OCI-LY7 (cell line): ENCODE measurements at regions not wholly inside any gene's neighbourhood (a gene's known extent, or its start where the extent isn't known, plus 50 kb on each side); places are given as distances from the start of the nearest gene placed in this dataset.
"Not testable (repeated sequence)": the region's sequence is repeated elsewhere in the genome, so short reads cannot be mapped to it uniquely, and the experiment has no call there.

Source experiments
- BruUV-seq: library from RNA; stranded (reverse); fragments of 400-500 nt; replicated peaks from 2 replicates; lab custom pipeline; 2021; lab: Mats Ljungman, UMichigan
- CTCF ChIA-PET: fragments of 300-600 bp; sonication (Branson Sonifier 250); formaldehyde crosslinking; loops from one replicate; lab custom pipeline; 2022; ENCODE audit warnings: antibody characterized with exemption; ENCODE audit not compliant: unreplicated experiment; lab: Charles Lee
- POLR2A ChIA-PET: fragments of 300-600 bp; sonication (Branson Sonifier 250); formaldehyde crosslinking; loops from one replicate; lab custom pipeline; 2022; ENCODE audit warnings: antibody characterized with exemption; lab: Charles Lee
- DNase-seq: peaks from one replicate; pipeline ENCODE4 v3.0.0-alpha.2; 2015; ENCODE audit warnings: low spot score
- H2AFZ ChIP-seq: fragments of 200-600 bp; sonication (generic), shearing (Covaris generic); 2 replicates; pipeline ENCODE4 v1.6.1; 2014; ENCODE audit warnings: mild to moderate bottlenecking, antibody characterized with exemption, low read length, moderate library complexity
- H3K27ac ChIP-seq: fragments of 200-600 bp; sonication (generic); 2 replicates; pipeline ENCODE4 v1.5.1; 2014; ENCODE audit warnings: mixed run types, low read depth, mild to moderate bottlenecking, moderate library complexity, low read length, inconsistent platforms; ENCODE audit not compliant: poor library complexity, severe bottlenecking
- H3K36me3 ChIP-seq: fragments of 200-600 bp; sonication (generic); 2 replicates; pipeline ENCODE4 v1.6.1; 2014; ENCODE audit warnings: mild to moderate bottlenecking, antibody characterized with exemption, low read length, moderate library complexity, mixed read lengths; ENCODE audit not compliant: insufficient read depth
- H3K4me1 ChIP-seq: fragments of 200-600 bp; sonication (generic); 2 replicates; pipeline ENCODE4 v1.5.1; 2014; ENCODE audit warnings: mild to moderate bottlenecking, low read length; ENCODE audit not compliant: insufficient read depth, poor library complexity, severe bottlenecking
- H3K4me2 ChIP-seq: fragments of 200-600 bp; sonication (generic); 2 replicates; pipeline ENCODE4 v1.6.1; 2014; ENCODE audit warnings: mild to moderate bottlenecking, low read length
- H3K4me3 ChIP-seq: fragments of 200-600 bp; sonication (generic); 2 replicates; pipeline ENCODE4 v1.5.1; 2014; ENCODE audit warnings: mild to moderate bottlenecking, low read depth, low read length; ENCODE audit not compliant: poor library complexity, severe bottlenecking
- H3K79me2 ChIP-seq: fragments of 200-600 bp; sonication (generic); 2 replicates; pipeline ENCODE4 v1.6.1; 2016; ENCODE audit warnings: low read depth, mild to moderate bottlenecking, low read length, moderate library complexity, mixed read lengths; ENCODE audit not compliant: insufficient read depth
- H3K9me2 ChIP-seq: fragments of 200-600 bp; sonication (generic); 2 replicates; pipeline ENCODE4 v1.6.1; 2016; ENCODE audit warnings: mild to moderate bottlenecking, low read length, mixed read lengths; ENCODE audit not compliant: insufficient read depth
- H3K9me3 ChIP-seq: fragments of 200-600 bp; sonication (generic); 2 replicates; pipeline ENCODE4 v1.6.1; 2014; ENCODE audit warnings: mild to moderate bottlenecking, mixed run types, low read length, mixed read lengths
- H4K20me1 ChIP-seq: fragments of 200-600 bp; sonication (generic); 2 replicates; pipeline ENCODE4 v1.6.1; 2014; ENCODE audit warnings: mild to moderate bottlenecking, antibody characterized with exemption, low read length, moderate library complexity, mixed read lengths; ENCODE audit not compliant: insufficient read depth
- EZH2phosphoT487 ChIP-seq: fragments of 200-600 bp; sonication (generic); IDR thresholded peaks from 2 replicates; pipeline ENCODE4 v1.6.1; 2018; ENCODE audit warnings: low read depth, borderline replicate concordance, mild to moderate bottlenecking, mixed run types, antibody characterized with exemption, low read length, moderate library complexity, mixed read lengths
- intact Hi-C: fragments of 100-400 bp; cut with micrococcal nuclease; formaldehyde crosslinking; loops from one replicate; pipeline ENCODE4 v1.10.0; 2022; ENCODE audit not compliant: unreplicated experiment
- TF ChIP-seq, protein P1 (sequence below): fragments of 200-600 bp; sonication (generic); conservative IDR thresholded peaks from 2 replicates; pipeline ENCODE4 v1.5.1; 2014; ENCODE audit warnings: mild to moderate bottlenecking, antibody characterized with exemption, low read length, moderate library complexity, mixed read lengths

DNA sequence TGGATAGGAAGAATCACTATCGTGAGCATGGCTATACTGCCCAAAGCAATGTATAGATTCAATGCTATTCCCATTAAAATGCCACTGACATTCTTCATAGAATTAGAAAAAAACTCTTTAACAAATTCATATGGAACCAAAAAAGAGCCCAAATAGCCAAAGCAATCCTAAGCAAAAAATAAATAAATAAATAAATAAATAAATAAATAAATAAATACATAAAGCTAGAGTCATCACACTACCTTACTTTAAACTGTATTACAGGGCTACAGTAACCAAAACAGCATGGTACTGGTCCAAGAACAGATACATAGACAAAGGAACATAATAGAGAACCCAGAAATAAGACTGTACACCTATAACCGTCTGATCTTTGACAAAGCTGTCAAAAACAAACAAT lies 180.4 kb upstream of the CDKN2B start:
- Histone ChIP-seq H3K9me3 (no peaks in the 10 kb centered on the region), H2AFZ (peak overlapping the region; percentile 34; the same call in 1 of the 2 replicates), H3K4me1 (peaks cover 9% of the 10 kb centered on the region), H4K20me1 (no peaks in the 10 kb centered on the region), H3K79me2 (no peaks in the 10 kb centered on the region), H3K4me2 (no peak overlapping the region), H3K36me3 (no peaks in the 10 kb centered on the region), H3K4me3 (no peak overlapping the region), H3K9me2 (no peaks in the 10 kb centered on the region), H3K27ac (no peak overlapping the region)
- intact Hi-C loops: no loop called here
- TF ChIP-seq, protein P1, sequence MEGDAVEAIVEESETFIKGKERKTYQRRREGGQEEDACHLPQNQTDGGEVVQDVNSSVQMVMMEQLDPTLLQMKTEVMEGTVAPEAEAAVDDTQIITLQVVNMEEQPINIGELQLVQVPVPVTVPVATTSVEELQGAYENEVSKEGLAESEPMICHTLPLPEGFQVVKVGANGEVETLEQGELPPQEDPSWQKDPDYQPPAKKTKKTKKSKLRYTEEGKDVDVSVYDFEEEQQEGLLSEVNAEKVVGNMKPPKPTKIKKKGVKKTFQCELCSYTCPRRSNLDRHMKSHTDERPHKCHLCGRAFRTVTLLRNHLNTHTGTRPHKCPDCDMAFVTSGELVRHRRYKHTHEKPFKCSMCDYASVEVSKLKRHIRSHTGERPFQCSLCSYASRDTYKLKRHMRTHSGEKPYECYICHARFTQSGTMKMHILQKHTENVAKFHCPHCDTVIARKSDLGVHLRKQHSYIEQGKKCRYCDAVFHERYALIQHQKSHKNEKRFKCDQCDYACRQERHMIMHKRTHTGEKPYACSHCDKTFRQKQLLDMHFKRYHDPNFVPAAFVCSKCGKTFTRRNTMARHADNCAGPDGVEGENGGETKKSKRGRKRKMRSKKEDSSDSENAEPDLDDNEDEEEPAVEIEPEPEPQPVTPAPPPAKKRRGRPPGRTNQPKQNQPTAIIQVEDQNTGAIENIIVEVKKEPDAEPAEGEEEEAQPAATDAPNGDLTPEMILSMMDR: no peak
- no peak for TF ChIP-seq EZH2phosphoT487
- ChIA-PET POLR2A (interaction anchor here (0.6 to 0.7 kb wide), 3 partner anchors 12 to 46 kb away, joined by 3 read pairs; no protein-coding TSS in a partner anchor), CTCF (no interaction called here)
- DNase-seq: no peak
- no TSS peak for BruUV-seq

DNA sequence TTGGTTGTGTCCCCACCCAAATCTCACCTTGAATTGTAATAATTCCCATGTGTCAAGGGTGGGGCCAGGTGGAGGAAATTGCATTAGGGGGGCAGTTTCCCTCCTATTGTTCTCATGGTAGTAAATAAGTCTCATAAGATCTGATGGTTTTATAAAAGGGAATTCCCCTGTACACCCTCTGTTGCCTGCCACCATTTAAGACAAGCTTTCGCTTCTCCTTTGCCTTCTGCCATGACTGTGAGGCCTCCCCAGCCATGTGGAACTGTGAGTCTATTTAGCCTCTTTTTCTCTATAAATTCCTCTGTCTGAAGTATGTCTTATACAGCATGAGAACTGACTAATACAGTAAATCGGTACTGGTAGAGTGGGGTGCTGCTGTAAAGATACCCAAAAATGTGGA lies 187.9 kb upstream of the CDKN2B start:
- intact Hi-C loops, H3K79me2 ChIP-seq, CTCF ChIA-PET, BruUV-seq, H4K20me1 ChIP-seq, POLR2A ChIA-PET, H3K9me2 ChIP-seq: not testable (repeated sequence)
- Histone ChIP-seq H3K9me3 (peaks cover 31% of the 10 kb centered on the region), H2AFZ (peak overlapping the region; percentile 71), H3K27ac (peak overlapping the region; percentile 81), H3K4me1 (peaks cover 18% of the 10 kb centered on the region), H3K36me3 (peaks cover 13% of the 10 kb centered on the region), H3K4me2 (peak overlapping the region; percentile 44), H3K4me3 (peak overlapping the region; percentile 27)
- peak; percentile 75 for DNase-seq

DNA sequence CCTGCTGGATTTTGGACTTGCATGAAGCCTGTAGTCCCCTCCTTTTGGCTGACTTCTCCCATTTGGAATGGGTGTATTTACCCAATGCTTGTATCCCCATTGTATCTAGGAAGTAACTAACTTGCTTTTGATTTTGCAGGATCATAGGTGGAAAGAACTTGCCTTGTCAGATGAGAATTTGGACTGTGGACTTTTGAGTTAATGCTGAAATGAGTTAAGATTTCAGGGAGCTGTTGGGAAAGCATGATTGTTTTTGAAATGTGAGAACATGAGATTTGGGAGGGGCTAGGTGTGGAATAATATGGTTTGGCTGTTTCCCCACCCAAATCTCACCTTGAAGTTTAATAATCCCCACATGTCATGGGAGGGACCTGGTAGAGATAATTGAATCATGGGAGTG lies 189.6 kb upstream of the CDKN2B start:
- ChIA-PET CTCF (no interaction called here), POLR2A (interaction anchor here (1.1 kb wide), 1 partner anchor 10 kb away, joined by 3 read pairs; no protein-coding TSS in a partner anchor)
- H3K36me3 ChIP-seq: peaks cover 13% of the 10 kb centered on the region
- no peak overlapping the region for H2AFZ ChIP-seq
- H3K9me3 ChIP-seq: peaks cover 31% of the 10 kb centered on the region
- TF ChIP-seq EZH2phosphoT487: no peak
- TF ChIP-seq, protein P1: no peak
- intact Hi-C loops: no loop called here
- no peak overlapping the region for H3K4me2 ChIP-seq
- H3K4me1 ChIP-seq: peaks cover 27% of the 10 kb centered on the region
- no peaks in the 10 kb centered on the region for H3K79me2 ChIP-seq
- no peak overlapping the region for H3K27ac ChIP-seq
- H4K20me1 ChIP-seq: no peaks in the 10 kb centered on the region
- no peaks in the 10 kb centered on the region for H3K9me2 ChIP-seq
- no peak overlapping the region for H3K4me3 ChIP-seq
- DNase-seq: no peak
- no TSS peak for BruUV-seq
